GM23338 (cell line): ENCODE measurements at regions not wholly inside any gene's neighbourhood (a gene's known extent, or its start where the extent isn't known, plus 50 kb on each side); places are given as distances from the start of the nearest gene placed in this dataset.

Experiments
- ATAC-seq: fragments of 200-7000 bp; cut with Tn5 transposase; 3 replicates; pipeline ENCODE4 v1.9.1; 2020
- DNase-seq: peaks from one replicate; pipeline ENCODE4 v3.0.0-alpha.2; 2015; ENCODE audit warnings: low spot score
- H2AFZ ChIP-seq: fragments of 200-600 bp; sonication (generic); 2 replicates; pipeline ENCODE4 v1.8.0; 2016; ENCODE audit warnings: antibody characterized with exemption, mild to moderate bottlenecking, moderate library complexity
- H3F3A ChIP-seq: fragments of 200-600 bp; sonication (generic); replicated peaks from 2 replicates; pipeline ENCODE4 v1.8.0; 2017; ENCODE audit warnings: antibody characterized with exemption, mixed run types, low read depth
- H3K27ac ChIP-seq: fragments of 200-600 bp; sonication (generic); 2 replicates; pipeline ENCODE4 v1.6.1; 2016; ENCODE audit warnings: low read depth
- H3K27me3 ChIP-seq: fragments of 200-600 bp; sonication (generic); 2 replicates; pipeline ENCODE4 v1.8.0; 2016; ENCODE audit warnings: mild to moderate bottlenecking, mixed run types, moderate library complexity; ENCODE audit not compliant: insufficient read depth
- H3K36me3 ChIP-seq: fragments of 200-600 bp; sonication (generic); 2 replicates; pipeline ENCODE4 v1.8.0; 2016; ENCODE audit warnings: mild to moderate bottlenecking; ENCODE audit not compliant: insufficient read depth
- H3K4me1 ChIP-seq: fragments of 200-600 bp; sonication (generic); 2 replicates; pipeline ENCODE4 v1.8.0; 2016; ENCODE audit warnings: mild to moderate bottlenecking, moderate library complexity; ENCODE audit not compliant: insufficient read depth
- H3K4me2 ChIP-seq: fragments of 200-600 bp; sonication (generic); 2 replicates; pipeline ENCODE4 v1.7.1; 2017; ENCODE audit warnings: mixed run types
- H3K4me3 ChIP-seq: fragments of 200-600 bp; sonication (generic); 2 replicates; pipeline ENCODE4 v1.6.1; 2016; ENCODE audit warnings: mixed run types
- H3K79me2 ChIP-seq: fragments of 200-600 bp; sonication (generic); replicated peaks from 2 replicates; pipeline ENCODE4 v1.8.0; 2017; ENCODE audit warnings: mild to moderate bottlenecking; ENCODE audit not compliant: insufficient read depth
- H3K9me2 ChIP-seq: fragments of 200-600 bp; sonication (generic); 2 replicates; pipeline ENCODE4 v1.8.0; 2017; ENCODE audit not compliant: insufficient read depth
- H4K20me1 ChIP-seq: fragments of 200-600 bp; sonication (generic); replicated peaks from 2 replicates; pipeline ENCODE4 v1.8.0; 2017; ENCODE audit warnings: mild to moderate bottlenecking; ENCODE audit not compliant: insufficient read depth
- H3K27ac Mint-ChIP-seq: 2 replicates; pipeline ENCODE4 v1.8.0; 2020; ENCODE audit warnings: inconsistent platforms, mild to moderate bottlenecking, moderate library complexity, mixed read lengths
- H3K27me3 Mint-ChIP-seq: 3 replicates; pipeline ENCODE4 v1.8.0; 2022; ENCODE audit warnings: low read depth, mild to moderate bottlenecking, moderate library complexity, mixed read lengths, inconsistent platforms; ENCODE audit not compliant: insufficient read depth, poor library complexity
- H3K36me3 Mint-ChIP-seq: 3 replicates; pipeline ENCODE4 v1.8.0; 2021; ENCODE audit warnings: low read depth, mild to moderate bottlenecking, inconsistent platforms, moderate library complexity, mixed read lengths
- H3K4me1 Mint-ChIP-seq: 3 replicates; pipeline ENCODE4 v1.8.0; 2020; ENCODE audit warnings: mild to moderate bottlenecking, inconsistent platforms, mixed read lengths
- H3K4me3 Mint-ChIP-seq: 3 replicates; pipeline ENCODE4 v1.8.0; 2021; ENCODE audit warnings: moderate library complexity, mild to moderate bottlenecking, inconsistent platforms, mixed read lengths
- H3K9me3 Mint-ChIP-seq: 3 replicates; pipeline ENCODE4 v1.8.0; 2020; ENCODE audit warnings: moderate library complexity, mild to moderate bottlenecking, inconsistent platforms, mixed read lengths
- CREB1 ChIP-seq: fragments of 250-450 bp; sonication (Bioruptor Pico); IDR thresholded peaks from 2 replicates; pipeline ENCODE4 v1.5.0; 2020; ENCODE audit warnings: low read depth, mild to moderate bottlenecking, moderate library complexity
- EZH2 ChIP-seq: fragments of 200-600 bp; sonication (generic); IDR thresholded peaks from one replicate; pipeline ENCODE4 v1.8.0; 2017; ENCODE audit warnings: antibody characterized with exemption, mild to moderate bottlenecking, low read depth; ENCODE audit not compliant: unreplicated experiment
- EZH2phosphoT487 ChIP-seq: fragments of 200-600 bp; sonication (generic); IDR thresholded peaks from one replicate; pipeline ENCODE4 v1.8.1; 2018; ENCODE audit warnings: antibody characterized with exemption; ENCODE audit not compliant: unreplicated experiment
- JUNB ChIP-seq: IDR thresholded peaks from one replicate; pipeline ENCODE4 v1.6.1; 2016; ENCODE audit warnings: antibody characterized with exemption; ENCODE audit not compliant: unreplicated experiment
- NANOG ChIP-seq: IDR thresholded peaks from 2 replicates; pipeline ENCODE4 v1.6.1; 2016; ENCODE audit warnings: antibody characterized with exemption, borderline replicate concordance
- POLR2AphosphoS5 ChIP-seq: IDR thresholded peaks from 2 replicates; pipeline ENCODE4 v1.6.1; 2016; ENCODE audit warnings: antibody characterized with exemption, low read depth
- STAT1 ChIP-seq: IDR thresholded peaks from one replicate; pipeline ENCODE4 v1.6.1; 2016; ENCODE audit warnings: antibody characterized with exemption; ENCODE audit not compliant: unreplicated experiment
- ZNF114 ChIP-seq: fragments of 250-450 bp; sonication (Bioruptor Pico); IDR thresholded peaks from 2 replicates; pipeline ENCODE4 v1.5.0; 2020; ENCODE audit warnings: mild to moderate bottlenecking, moderate library complexity
- ZNF331 ChIP-seq: fragments of 250-450 bp; sonication (Bioruptor Pico); IDR thresholded peaks from 2 replicates; pipeline ENCODE4 v1.5.0; 2020; ENCODE audit warnings: low read depth, mild to moderate bottlenecking, moderate library complexity
- TF ChIP-seq, protein P1 (sequence below): fragments of 250-450 bp; sonication (Bioruptor Pico); IDR thresholded peaks from 2 replicates; pipeline ENCODE4 v1.5.0; 2020; ENCODE audit warnings: mild to moderate bottlenecking, moderate library complexity
- TF ChIP-seq, protein P2 (sequence below), 2 experiments: fragments of 200-600 bp in 1 of 2; sonication (generic) in 1 of 2; conservative IDR thresholded peaks; 2 replicates each; pipeline versions ENCODE4 v1.5.1 to v1.6.1; 2016 to 2017; ENCODE audit warnings: antibody characterized with exemption in 2 of 2, low read depth in 2 of 2, mild to moderate bottlenecking in 2 of 2, moderate library complexity in 1 of 2
- TF ChIP-seq, protein P3 (sequence below): IDR thresholded peaks from 2 replicates; pipeline ENCODE4 v1.6.1; 2016; ENCODE audit warnings: antibody characterized with exemption

DNA sequence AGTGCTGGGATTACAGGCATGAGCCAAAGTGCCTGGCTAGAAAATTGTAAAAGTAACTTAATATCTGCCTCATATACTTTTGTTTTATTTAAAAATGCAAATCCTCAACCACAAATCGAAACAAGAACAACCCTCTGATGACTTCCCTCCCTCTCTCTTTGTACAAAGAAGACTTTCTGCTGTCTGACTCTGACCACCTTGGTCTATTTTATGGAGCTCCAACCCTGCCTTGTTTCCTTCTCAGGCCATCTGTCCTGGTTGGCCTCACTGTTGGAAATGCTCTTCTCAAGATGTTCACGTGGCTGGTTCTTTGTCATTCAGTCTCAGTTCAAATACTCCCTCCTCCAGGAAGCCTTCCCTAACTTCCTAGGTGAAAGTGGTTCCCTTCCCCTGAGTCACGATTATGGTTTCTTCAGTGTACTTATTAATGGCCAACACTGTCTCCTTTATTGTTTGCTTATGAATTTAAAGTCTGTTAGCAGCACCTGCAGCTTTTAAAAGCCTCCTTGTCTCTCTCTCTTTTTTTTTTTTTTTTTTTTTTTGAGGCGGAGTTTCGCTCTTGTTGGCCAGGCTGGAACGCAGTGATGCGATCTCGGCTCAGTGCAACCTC, 151.5 kb upstream of the SALL4 start:
- no peaks in the 10 kb centered on the region for H3K9me2 ChIP-seq
- DNase-seq (no peak), ATAC-seq (no peak)
- H3K27ac ChIP-seq, result no peak overlapping the region
- no peak overlapping the region for H3K4me2 ChIP-seq
- Mint-ChIP-seq H3K27ac (no peak overlapping the region), H3K27me3 (peaks cover 1% of the 10 kb centered on the region), H3K9me3 (peaks cover 5% of the 10 kb centered on the region), H3K4me3 (no peak overlapping the region), H3K4me1 (peaks cover 15% of the 10 kb centered on the region), H3K36me3 (peaks cover 5% of the 10 kb centered on the region; the same call in 2 of the 3 replicates)
- H4K20me1 ChIP-seq, result no peaks in the 10 kb centered on the region
- peak overlapping the region; percentile 73; the same call in 1 of the 2 replicates for H2AFZ ChIP-seq
- no peaks in the 10 kb centered on the region for H3K27me3 ChIP-seq
- H3K4me3 ChIP-seq, result no peak overlapping the region
- H3F3A ChIP-seq, result no peaks in the 10 kb centered on the region
- peaks cover 11% of the 10 kb centered on the region; the same call in 1 of the 2 replicates for H3K4me1 ChIP-seq
- no peak for TF ChIP-seq POLR2AphosphoS5
- TF ChIP-seq, protein P1, sequence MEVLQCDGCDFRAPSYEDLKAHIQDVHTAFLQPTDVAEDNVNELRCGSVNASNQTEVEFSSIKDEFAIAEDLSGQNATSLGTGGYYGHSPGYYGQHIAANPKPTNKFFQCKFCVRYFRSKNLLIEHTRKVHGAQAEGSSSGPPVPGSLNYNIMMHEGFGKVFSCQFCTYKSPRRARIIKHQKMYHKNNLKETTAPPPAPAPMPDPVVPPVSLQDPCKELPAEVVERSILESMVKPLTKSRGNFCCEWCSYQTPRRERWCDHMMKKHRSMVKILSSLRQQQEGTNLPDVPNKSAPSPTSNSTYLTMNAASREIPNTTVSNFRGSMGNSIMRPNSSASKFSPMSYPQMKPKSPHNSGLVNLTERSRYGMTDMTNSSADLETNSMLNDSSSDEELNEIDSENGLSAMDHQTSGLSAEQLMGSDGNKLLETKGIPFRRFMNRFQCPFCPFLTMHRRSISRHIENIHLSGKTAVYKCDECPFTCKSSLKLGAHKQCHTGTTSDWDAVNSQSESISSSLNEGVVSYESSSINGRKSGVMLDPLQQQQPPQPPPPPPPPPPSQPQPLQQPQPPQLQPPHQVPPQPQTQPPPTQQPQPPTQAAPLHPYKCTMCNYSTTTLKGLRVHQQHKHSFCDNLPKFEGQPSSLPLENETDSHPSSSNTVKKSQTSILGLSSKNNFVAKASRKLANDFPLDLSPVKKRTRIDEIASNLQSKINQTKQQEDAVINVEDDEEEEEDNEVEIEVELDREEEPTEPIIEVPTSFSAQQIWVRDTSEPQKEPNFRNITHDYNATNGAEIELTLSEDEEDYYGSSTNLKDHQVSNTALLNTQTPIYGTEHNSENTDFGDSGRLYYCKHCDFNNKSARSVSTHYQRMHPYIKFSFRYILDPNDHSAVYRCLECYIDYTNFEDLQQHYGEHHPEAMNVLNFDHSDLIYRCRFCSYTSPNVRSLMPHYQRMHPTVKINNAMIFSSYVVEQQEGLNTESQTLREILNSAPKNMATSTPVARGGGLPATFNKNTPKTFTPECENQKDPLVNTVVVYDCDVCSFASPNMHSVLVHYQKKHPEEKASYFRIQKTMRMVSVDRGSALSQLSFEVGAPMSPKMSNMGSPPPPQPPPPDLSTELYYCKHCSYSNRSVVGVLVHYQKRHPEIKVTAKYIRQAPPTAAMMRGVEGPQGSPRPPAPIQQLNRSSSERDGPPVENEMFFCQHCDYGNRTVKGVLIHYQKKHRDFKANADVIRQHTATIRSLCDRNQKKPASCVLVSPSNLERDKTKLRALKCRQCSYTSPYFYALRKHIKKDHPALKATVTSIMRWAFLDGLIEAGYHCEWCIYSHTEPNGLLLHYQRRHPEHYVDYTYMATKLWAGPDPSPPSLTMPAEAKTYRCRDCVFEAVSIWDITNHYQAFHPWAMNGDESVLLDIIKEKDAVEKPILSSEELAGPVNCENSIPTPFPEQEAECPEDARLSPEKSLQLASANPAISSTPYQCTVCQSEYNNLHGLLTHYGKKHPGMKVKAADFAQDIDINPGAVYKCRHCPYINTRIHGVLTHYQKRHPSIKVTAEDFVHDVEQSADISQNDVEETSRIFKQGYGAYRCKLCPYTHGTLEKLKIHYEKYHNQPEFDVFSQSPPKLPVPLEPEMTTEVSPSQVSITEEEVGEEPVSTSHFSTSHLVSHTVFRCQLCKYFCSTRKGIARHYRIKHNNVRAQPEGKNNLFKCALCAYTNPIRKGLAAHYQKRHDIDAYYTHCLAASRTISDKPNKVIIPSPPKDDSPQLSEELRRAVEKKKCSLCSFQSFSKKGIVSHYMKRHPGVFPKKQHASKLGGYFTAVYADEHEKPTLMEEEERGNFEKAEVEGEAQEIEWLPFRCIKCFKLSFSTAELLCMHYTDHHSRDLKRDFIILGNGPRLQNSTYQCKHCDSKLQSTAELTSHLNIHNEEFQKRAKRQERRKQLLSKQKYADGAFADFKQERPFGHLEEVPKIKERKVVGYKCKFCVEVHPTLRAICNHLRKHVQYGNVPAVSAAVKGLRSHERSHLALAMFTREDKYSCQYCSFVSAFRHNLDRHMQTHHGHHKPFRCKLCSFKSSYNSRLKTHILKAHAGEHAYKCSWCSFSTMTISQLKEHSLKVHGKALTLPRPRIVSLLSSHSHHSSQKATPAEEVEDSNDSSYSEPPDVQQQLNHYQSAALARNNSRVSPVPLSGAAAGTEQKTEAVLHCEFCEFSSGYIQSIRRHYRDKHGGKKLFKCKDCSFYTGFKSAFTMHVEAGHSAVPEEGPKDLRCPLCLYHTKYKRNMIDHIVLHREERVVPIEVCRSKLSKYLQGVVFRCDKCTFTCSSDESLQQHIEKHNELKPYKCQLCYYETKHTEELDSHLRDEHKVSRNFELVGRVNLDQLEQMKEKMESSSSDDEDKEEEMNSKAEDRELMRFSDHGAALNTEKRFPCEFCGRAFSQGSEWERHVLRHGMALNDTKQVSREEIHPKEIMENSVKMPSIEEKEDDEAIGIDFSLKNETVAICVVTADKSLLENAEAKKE (CRISPR knock-in tag), result 0 out of 2 replicates have a peak, but pooled peaks have one; percentile 32
- TF ChIP-seq EZH2phosphoT487, result no peak
- H3K79me2 ChIP-seq, result no peaks in the 10 kb centered on the region
- H3K36me3 ChIP-seq, result no peaks in the 10 kb centered on the region

DNA sequence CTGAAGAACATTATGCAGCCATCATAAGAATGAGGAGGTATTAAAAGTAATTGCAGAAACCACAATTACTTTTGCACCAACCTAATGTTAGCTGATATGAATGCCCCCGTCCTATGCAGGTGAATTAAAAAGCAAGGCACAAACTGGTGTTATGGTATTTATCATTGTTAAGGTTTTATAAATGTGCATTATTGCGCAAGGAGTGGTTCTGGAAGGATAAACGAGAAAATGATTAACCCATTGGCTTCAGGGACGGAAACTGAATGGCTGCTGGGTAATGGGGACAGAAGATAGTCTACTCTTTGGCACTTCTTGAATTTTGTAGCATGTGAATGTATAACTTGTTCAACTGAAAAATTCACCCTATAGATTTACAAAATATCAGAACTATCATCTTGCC, 148.6 kb upstream of the SALL4 start:
- peaks cover 4% of the 10 kb centered on the region; the same call in 2 of the 3 replicates for H3K4me1 Mint-ChIP-seq
- Histone ChIP-seq H3K4me1 (no peaks in the 10 kb centered on the region), H3K27ac (no peak overlapping the region), H3K79me2 (no peaks in the 10 kb centered on the region), H2AFZ (no peak overlapping the region), H3K27me3 (no peaks in the 10 kb centered on the region), H3F3A (no peaks in the 10 kb centered on the region), H3K4me2 (no peak overlapping the region), H3K4me3 (no peak overlapping the region), H4K20me1 (no peaks in the 10 kb centered on the region), H3K36me3 (no peaks in the 10 kb centered on the region), H3K9me2 (no peaks in the 10 kb centered on the region)
- no peak overlapping the region for H3K27ac Mint-ChIP-seq
- peaks cover 5% of the 10 kb centered on the region for H3K9me3 Mint-ChIP-seq
- no peak for DNase-seq
- no peak for ATAC-seq
- peaks cover 5% of the 10 kb centered on the region; the same call in 2 of the 3 replicates for H3K36me3 Mint-ChIP-seq
- no peak overlapping the region for H3K4me3 Mint-ChIP-seq
- peaks cover 4% of the 10 kb centered on the region for H3K27me3 Mint-ChIP-seq
- no peak for TF ChIP-seq EZH2phosphoT487
- TF ChIP-seq ZNF114 (CRISPR knock-in tag), result no peak
- TF ChIP-seq JUNB, result no peak
- no peak for TF ChIP-seq STAT1
- no peak for TF ChIP-seq CREB1 (CRISPR knock-in tag)
- TF ChIP-seq NANOG, result no peak
- TF ChIP-seq, protein P2, sequence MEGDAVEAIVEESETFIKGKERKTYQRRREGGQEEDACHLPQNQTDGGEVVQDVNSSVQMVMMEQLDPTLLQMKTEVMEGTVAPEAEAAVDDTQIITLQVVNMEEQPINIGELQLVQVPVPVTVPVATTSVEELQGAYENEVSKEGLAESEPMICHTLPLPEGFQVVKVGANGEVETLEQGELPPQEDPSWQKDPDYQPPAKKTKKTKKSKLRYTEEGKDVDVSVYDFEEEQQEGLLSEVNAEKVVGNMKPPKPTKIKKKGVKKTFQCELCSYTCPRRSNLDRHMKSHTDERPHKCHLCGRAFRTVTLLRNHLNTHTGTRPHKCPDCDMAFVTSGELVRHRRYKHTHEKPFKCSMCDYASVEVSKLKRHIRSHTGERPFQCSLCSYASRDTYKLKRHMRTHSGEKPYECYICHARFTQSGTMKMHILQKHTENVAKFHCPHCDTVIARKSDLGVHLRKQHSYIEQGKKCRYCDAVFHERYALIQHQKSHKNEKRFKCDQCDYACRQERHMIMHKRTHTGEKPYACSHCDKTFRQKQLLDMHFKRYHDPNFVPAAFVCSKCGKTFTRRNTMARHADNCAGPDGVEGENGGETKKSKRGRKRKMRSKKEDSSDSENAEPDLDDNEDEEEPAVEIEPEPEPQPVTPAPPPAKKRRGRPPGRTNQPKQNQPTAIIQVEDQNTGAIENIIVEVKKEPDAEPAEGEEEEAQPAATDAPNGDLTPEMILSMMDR (conservative IDR thresholded peaks at IDR 0.05; ENCODE audit: low read depth in 2 of 2), result no peak
- TF ChIP-seq EZH2, result no peak
- TF ChIP-seq, protein P3, sequence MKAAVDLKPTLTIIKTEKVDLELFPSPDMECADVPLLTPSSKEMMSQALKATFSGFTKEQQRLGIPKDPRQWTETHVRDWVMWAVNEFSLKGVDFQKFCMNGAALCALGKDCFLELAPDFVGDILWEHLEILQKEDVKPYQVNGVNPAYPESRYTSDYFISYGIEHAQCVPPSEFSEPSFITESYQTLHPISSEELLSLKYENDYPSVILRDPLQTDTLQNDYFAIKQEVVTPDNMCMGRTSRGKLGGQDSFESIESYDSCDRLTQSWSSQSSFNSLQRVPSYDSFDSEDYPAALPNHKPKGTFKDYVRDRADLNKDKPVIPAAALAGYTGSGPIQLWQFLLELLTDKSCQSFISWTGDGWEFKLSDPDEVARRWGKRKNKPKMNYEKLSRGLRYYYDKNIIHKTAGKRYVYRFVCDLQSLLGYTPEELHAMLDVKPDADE, result no peak
- no peak for TF ChIP-seq ZNF331 (CRISPR knock-in tag)
